ENCODE measurements at regions not wholly inside any gene's neighbourhood (a gene's known extent, or its start where the extent isn't known, plus 50 kb on each side); places are given as distances from the start of the nearest gene placed in this dataset.

- H3K4me3 ChIP-seq, result no peak overlapping the region
- H3K4me1 ChIP-seq, result no peaks in the 10 kb centered on the region
- no peak overlapping the region for H3K27ac ChIP-seq
- no peak for DNase-seq (ENCODE audit: low spot score in 2 of 2)
- intact Hi-C loops (cut with DNase I), result no loop called here
- H3K27me3 ChIP-seq, result no peaks in the 10 kb centered on the region
- H3K9me3 ChIP-seq, result no peaks in the 10 kb centered on the region
- TF ChIP-seq, protein P1, sequence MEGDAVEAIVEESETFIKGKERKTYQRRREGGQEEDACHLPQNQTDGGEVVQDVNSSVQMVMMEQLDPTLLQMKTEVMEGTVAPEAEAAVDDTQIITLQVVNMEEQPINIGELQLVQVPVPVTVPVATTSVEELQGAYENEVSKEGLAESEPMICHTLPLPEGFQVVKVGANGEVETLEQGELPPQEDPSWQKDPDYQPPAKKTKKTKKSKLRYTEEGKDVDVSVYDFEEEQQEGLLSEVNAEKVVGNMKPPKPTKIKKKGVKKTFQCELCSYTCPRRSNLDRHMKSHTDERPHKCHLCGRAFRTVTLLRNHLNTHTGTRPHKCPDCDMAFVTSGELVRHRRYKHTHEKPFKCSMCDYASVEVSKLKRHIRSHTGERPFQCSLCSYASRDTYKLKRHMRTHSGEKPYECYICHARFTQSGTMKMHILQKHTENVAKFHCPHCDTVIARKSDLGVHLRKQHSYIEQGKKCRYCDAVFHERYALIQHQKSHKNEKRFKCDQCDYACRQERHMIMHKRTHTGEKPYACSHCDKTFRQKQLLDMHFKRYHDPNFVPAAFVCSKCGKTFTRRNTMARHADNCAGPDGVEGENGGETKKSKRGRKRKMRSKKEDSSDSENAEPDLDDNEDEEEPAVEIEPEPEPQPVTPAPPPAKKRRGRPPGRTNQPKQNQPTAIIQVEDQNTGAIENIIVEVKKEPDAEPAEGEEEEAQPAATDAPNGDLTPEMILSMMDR (IDR thresholded peaks at IDR 0.05), result no peak
- no peaks in the 10 kb centered on the region for H3K36me3 ChIP-seq
Measured at GRCh38 chr21:27224169-27224568, 257.3 kb upstream of the ADAMTS5 start.

DNA sequence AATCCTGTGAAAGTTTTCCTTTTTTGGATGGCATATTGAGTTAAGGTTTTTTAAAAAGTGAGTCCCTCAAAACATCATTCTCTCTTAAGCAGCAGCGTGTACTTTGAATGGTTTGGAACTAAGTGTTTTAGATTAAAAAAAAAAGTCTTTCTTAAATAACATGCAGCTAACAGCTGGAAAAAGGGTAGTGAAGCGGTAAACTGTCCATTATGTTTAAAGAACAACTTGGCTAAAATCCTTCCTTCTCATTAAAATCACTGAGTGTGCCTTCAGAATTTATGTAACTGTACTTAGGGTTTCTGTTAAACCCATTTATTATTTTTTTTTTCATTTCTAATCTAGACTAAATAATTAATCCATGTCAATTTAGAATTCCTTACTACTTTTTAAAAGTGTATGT, 254.2 kb upstream of the ADAMTS5 start:
- H3K36me3 ChIP-seq, result no peaks in the 10 kb centered on the region
- H3K9me3 ChIP-seq, result no peaks in the 10 kb centered on the region
- no peak for DNase-seq (ENCODE audit: low spot score in 2 of 2)
- no peak overlapping the region for H3K4me3 ChIP-seq
- no peak overlapping the region for H3K27ac ChIP-seq
- no peaks in the 10 kb centered on the region for H3K4me1 ChIP-seq
- TF ChIP-seq, protein P1 (IDR thresholded peaks at IDR 0.05), result no peak
- intact Hi-C loops (cut with DNase I), result no loop called here
- no peaks in the 10 kb centered on the region for H3K27me3 ChIP-seq

DNA sequence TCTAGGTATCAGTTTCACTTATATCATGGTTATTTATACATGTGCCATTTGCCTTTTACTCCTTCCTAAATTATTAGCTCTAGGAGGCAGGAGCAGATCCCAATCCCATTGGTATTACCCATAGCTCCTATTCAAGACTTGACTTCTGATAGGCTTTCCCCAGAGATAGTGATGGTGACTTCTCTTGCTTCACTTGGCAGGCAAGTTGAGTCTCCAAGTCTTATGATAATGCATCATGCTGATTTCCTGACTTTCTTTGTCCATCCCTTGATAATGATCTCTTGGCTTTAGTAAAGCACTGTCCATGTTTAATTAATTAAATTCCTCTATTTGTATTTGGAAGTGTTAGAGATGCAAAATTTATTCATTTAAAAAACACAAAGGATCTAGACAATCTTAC, 253.5 kb upstream of the ADAMTS5 start:
- Histone ChIP-seq H3K4me1 (no peaks in the 10 kb centered on the region), H3K27me3 (no peaks in the 10 kb centered on the region), H3K4me3 (no peak overlapping the region), H3K27ac (no peak overlapping the region), H3K36me3 (no peaks in the 10 kb centered on the region), H3K9me3 (no peaks in the 10 kb centered on the region)
- intact Hi-C loops (cut with DNase I), result no loop called here
- DNase-seq (ENCODE audit: low spot score in 2 of 2), result no peak
- TF ChIP-seq, protein P1 (IDR thresholded peaks at IDR 0.05), result no peak

DNA sequence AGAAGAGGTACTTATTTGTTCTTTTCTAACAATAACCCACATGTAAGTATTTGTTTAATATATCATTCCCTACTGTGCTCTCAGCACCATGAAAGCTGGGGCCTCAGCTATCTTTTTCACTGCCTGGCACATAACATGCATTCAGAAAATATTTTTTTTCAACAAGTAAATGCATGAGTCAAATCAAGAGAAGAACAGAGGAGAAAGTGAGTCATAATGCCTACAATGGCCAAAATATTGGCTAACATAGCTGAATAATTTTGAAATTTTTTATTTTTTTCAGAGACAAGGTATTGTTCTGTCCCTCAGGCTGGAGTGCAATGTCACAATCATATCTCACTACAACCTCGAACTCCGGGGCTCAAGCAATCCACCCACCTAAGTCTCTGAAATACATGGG, 252.2 kb upstream of the ADAMTS5 start:
- no peak for DNase-seq (ENCODE audit: low spot score in 2 of 2)
- Histone ChIP-seq H3K36me3 (no peaks in the 10 kb centered on the region), H3K4me3 (no peak overlapping the region), H3K27ac (no peak overlapping the region), H3K9me3 (no peaks in the 10 kb centered on the region), H3K27me3 (no peaks in the 10 kb centered on the region), H3K4me1 (no peaks in the 10 kb centered on the region)
- TF ChIP-seq, protein P1 (IDR thresholded peaks at IDR 0.05), result no peak
- intact Hi-C loops (cut with DNase I), result no loop called here

- Histone ChIP-seq H3K4me3 (no peak overlapping the region), H3K27ac (no peak overlapping the region), H3K27me3 (no peaks in the 10 kb centered on the region), H3K36me3 (no peaks in the 10 kb centered on the region), H3K9me3 (no peaks in the 10 kb centered on the region), H3K4me1 (no peaks in the 10 kb centered on the region)
- intact Hi-C loops (cut with DNase I), result no loop called here
- no peak for DNase-seq (ENCODE audit: low spot score in 2 of 2)
- TF ChIP-seq, protein P1 (IDR thresholded peaks at IDR 0.05), result no peak
Measured at GRCh38 chr21:27213303-27213702, 246.4 kb upstream of the ADAMTS5 start.

DNA sequence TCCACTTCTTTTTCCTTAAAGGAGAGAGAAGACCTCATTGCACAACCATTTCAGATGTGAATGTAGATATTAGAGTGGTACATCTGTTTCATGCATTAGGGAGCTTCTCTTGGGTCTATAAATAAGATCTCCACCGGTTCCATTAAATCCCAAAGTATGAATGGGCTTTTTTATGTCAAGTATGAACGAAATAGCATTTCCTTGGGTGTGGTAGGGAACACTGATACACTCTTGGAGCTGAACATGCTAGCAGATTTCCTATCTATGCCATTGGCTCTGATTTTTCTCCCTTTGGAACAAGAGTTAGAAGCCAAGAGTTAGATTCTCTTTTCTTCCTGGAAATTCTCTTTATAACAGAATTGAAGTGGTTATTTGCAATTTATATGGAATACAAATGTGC, 245.6 kb upstream of the ADAMTS5 start:
- Histone ChIP-seq H3K4me1 (no peaks in the 10 kb centered on the region), H3K9me3 (no peaks in the 10 kb centered on the region), H3K36me3 (no peaks in the 10 kb centered on the region), H3K27me3 (no peaks in the 10 kb centered on the region), H3K27ac (no peak overlapping the region), H3K4me3 (no peak overlapping the region)
- TF ChIP-seq, protein P1 (IDR thresholded peaks at IDR 0.05), result no peak
- intact Hi-C loops (cut with DNase I), result no loop called here
- DNase-seq (ENCODE audit: low spot score in 2 of 2), result no peak
